ENCODE measurements at regions not wholly inside any gene's neighbourhood (a gene's known extent, or its start where the extent isn't known, plus 50 kb on each side); places are given as distances from the start of the nearest gene placed in this dataset.

- Mint-ChIP-seq H3K27ac (no peak overlapping the region), H3K4me3 (no peak overlapping the region), H3K4me1 (ENCODE audit: low read depth in 2 of 2) (no peaks in the 10 kb centered on the region), H3K9me3 (no peaks in the 10 kb centered on the region), H3K36me3 (ENCODE audit: insufficient read depth) (no peaks in the 10 kb centered on the region), H3K27me3 (peaks cover 20 to 41% of the 10 kb centered on the region in 2 donors)
- no peak for DNase-seq
- no peak for ATAC-seq (replicated peaks)
These were observed 241.3 kb upstream of the NCAM1 start for GRCh38 chr11:112719736-112720525.

DNA sequence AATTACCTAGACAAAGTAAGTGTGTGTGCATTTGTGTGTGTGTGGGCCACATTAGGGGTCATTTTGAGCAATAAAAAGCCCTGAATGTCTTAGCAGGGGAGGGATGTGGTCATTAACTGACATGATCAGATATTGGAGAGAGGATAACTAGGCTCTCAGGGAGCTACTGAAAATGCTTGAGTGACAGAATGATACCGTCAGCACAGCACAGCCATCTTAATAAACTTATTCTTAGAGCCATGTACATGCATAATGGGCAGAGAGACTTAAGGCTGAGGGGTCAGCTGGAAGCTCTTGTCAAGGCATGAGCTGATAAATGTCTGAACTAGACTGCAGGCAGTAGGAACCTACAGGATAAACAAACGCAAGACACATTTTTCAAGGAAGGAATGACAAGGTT is 239.1 kb upstream of the NCAM1 start:
- no peak for DNase-seq
- H3K27ac Mint-ChIP-seq = no peak overlapping the region
- no peaks in the 10 kb centered on the region for H3K36me3 Mint-ChIP-seq (ENCODE audit: insufficient read depth)
- ATAC-seq (replicated peaks) = no peak
- H3K27me3 Mint-ChIP-seq = peaks cover 19 to 63% of the 10 kb centered on the region in 2 donors
- no peaks in the 10 kb centered on the region for H3K9me3 Mint-ChIP-seq
- H3K4me1 Mint-ChIP-seq (ENCODE audit: low read depth in 2 of 2) = no peaks in the 10 kb centered on the region
- H3K4me3 Mint-ChIP-seq = no peak overlapping the region

DNA sequence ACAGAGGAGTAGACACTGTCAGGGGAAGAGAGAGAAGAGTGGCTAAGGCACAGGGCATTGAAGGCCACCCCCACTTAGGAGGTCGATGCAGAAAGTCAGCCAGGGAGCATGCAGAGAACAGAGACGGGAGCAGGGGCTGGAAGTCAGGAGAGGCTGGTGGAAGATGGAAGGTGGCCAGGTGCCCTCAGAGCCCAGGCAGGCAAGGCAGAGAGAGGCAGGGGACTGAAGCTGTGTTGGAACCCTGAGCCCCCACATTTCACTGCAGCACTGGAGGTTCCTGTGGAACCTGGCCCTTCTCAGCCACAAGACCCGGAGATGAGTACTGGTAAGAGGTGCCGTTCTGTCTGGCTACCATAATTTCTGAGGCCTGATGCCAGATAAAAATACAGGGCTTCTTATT is 238.3 kb upstream of the NCAM1 start:
- no peaks in the 10 kb centered on the region for H3K9me3 Mint-ChIP-seq
- DNase-seq (no peak), ATAC-seq (replicated peaks) (no peak)
- no peaks in the 10 kb centered on the region for H3K4me1 Mint-ChIP-seq (ENCODE audit: low read depth in 2 of 2)
- no peak overlapping the region for H3K4me3 Mint-ChIP-seq
- H3K27ac Mint-ChIP-seq = no peak overlapping the region
- H3K36me3 Mint-ChIP-seq (ENCODE audit: insufficient read depth) = no peaks in the 10 kb centered on the region
- peaks cover 19 to 62% of the 10 kb centered on the region in 2 donors for H3K27me3 Mint-ChIP-seq

DNA sequence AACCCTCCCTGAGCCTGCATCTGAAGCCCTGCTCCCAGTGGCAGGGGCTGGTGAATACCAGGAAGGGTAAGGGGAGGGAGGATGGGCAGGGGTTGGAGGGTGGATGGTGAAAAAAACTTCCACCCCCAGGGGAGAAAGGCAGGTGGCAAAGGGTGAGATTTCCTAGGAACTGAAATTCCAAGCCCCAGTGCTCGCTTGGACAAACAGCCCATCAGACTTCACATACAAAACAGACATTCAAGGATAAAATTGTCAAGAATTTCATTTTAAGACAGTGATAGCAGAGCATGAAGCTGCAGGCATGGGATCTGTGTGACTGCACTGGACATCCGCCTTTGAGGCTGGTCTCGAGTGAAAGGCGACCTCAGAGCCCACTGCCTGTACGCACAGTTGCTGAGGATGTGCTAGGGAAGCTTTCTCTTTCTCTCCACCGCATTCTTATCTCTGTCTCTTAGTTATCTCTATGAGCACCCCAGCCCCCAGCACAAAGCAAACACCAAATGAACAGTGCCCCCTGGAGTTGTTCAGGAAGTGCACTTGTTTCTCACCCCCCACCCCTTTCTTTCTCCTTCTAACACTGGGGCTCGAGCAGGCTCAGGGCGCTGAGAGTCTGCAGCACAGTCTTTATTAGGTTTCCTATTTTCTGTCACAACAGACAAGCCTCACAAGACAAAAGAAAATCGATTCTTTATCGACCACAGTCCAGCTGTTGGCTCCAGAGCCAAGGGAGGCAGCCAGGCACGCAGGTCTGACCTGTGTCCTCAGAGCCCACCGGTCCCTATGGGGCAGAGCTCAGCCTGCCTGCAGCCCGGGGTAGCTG is 237.3 kb upstream of the NCAM1 start:
- H3K27me3 Mint-ChIP-seq = peaks cover 19 to 62% of the 10 kb centered on the region in 2 donors
- H3K27ac Mint-ChIP-seq = no peak overlapping the region
- H3K4me3 Mint-ChIP-seq = no peak overlapping the region
- DNase-seq = no peak
- no peaks in the 10 kb centered on the region for H3K9me3 Mint-ChIP-seq
- no peak for ATAC-seq (replicated peaks)
- no peaks in the 10 kb centered on the region for H3K36me3 Mint-ChIP-seq (ENCODE audit: insufficient read depth)
- no peaks in the 10 kb centered on the region for H3K4me1 Mint-ChIP-seq (ENCODE audit: low read depth in 2 of 2)

DNA sequence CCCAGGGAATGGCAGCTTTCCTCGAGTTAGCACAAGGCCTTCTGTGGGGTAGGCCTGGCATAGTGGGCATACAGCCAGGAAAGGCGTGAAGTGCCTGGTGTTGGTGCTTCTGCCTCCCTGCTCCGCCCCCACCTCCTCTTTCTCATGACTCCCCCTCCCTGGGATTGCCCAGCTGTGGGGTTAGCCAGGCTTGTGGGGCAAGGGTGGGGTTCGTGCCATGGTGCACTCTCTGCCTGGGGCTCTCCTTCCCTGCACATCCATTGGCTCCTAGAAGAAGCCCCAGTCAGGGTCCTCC is 236.8 kb upstream of the NCAM1 start:
- Mint-ChIP-seq H3K27ac (no peak overlapping the region), H3K4me3 (no peak overlapping the region), H3K36me3 (ENCODE audit: insufficient read depth) (no peaks in the 10 kb centered on the region), H3K27me3 (peaks cover 19 to 62% of the 10 kb centered on the region in 2 donors), H3K4me1 (ENCODE audit: low read depth in 2 of 2) (no peaks in the 10 kb centered on the region), H3K9me3 (no peaks in the 10 kb centered on the region)
- no peak for DNase-seq
- no peak for ATAC-seq (replicated peaks)

DNA sequence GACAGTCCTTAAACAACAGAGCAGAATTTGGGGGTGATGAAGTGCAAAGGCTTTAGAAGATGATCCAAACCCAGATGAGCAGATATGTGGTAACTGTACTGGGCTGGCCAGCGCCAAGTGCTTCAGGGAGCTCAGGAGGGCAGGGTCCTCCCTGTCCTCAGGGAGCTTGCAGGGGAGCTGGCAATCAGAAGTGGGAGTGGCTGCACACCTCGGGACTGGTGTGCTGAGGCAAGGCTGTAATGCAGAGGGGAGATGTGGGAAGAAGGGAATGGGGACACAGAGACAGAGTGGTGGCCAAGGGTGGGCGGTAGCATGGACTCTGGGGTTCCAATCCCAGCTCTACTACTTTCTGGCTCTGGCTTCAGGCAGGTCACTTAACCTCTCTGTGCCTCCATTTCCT is 235.6 kb upstream of the NCAM1 start:
- H3K9me3 Mint-ChIP-seq = no peaks in the 10 kb centered on the region
- H3K27me3 Mint-ChIP-seq = peaks cover 19 to 60% of the 10 kb centered on the region in 2 donors
- DNase-seq (no peak), ATAC-seq (replicated peaks) (no peak)
- no peaks in the 10 kb centered on the region for H3K36me3 Mint-ChIP-seq (ENCODE audit: insufficient read depth)
- H3K4me1 Mint-ChIP-seq (ENCODE audit: low read depth in 2 of 2) = no peaks in the 10 kb centered on the region
- no peak overlapping the region for H3K27ac Mint-ChIP-seq
- H3K4me3 Mint-ChIP-seq = no peak overlapping the region

DNA sequence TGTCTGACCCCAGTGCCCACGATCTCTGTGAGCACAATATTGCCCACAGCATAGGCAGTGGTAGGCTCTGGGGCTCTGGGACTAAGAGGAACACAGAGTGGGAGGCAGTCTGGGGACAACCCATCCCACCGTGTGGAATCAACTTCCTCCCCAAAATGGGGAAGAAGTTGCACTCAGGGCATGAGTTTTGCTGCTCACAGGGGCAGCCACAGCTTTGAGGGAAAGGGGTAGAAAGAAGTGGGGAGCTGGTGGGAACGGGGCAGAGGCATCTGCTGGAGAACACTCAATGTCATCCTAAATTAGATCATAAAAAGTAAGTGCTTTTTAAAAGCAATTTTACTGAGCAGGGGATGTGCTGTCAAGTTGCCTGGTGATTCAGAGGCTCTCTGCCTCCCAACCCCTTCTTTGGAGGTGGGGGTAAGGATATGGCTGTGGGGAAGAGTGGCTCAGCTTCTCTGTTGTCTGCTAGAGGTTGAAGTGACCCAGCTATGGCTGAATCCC is 233.8 kb upstream of the NCAM1 start:
- H3K27me3 Mint-ChIP-seq = peaks cover 6 to 49% of the 10 kb centered on the region in 2 donors
- H3K36me3 Mint-ChIP-seq (ENCODE audit: insufficient read depth) = no peaks in the 10 kb centered on the region
- ATAC-seq (replicated peaks) (no peak), DNase-seq (no peak)
- H3K4me1 Mint-ChIP-seq (ENCODE audit: low read depth in 2 of 2) = no peaks in the 10 kb centered on the region
- H3K9me3 Mint-ChIP-seq = no peaks in the 10 kb centered on the region
- no peak overlapping the region for H3K4me3 Mint-ChIP-seq
- H3K27ac Mint-ChIP-seq = no peak overlapping the region

DNA sequence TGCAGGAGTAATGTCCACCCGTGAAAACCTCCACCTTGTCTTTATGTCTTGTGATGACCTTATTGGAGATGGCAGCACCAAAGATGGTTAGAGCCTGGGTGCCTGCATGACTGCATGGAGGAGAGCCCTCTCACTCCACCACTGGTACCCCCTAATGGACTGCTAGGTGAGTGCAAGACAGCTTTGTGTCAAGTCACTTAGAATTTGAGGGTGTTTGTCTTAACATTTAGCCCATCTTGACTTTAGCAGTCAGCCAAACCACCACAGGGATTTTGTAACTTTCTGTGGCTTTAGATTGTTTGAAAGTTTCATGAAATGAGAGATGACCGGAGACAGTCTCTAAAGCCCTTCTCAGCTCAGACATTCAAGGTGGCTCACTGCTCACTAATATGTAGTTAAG is 232.9 kb upstream of the NCAM1 start:
- ATAC-seq (replicated peaks) (no peak), DNase-seq (no peak)
- Mint-ChIP-seq H3K27ac (no peak overlapping the region), H3K36me3 (ENCODE audit: insufficient read depth) (no peaks in the 10 kb centered on the region), H3K27me3 (peaks cover 10 to 41% of the 10 kb centered on the region in 2 donors), H3K4me1 (ENCODE audit: low read depth in 2 of 2) (no peaks in the 10 kb centered on the region), H3K4me3 (no peak overlapping the region), H3K9me3 (no peaks in the 10 kb centered on the region)

- no peak for ATAC-seq (replicated peaks)
- no peaks in the 10 kb centered on the region for H3K4me1 Mint-ChIP-seq (ENCODE audit: low read depth in 2 of 2)
- H3K36me3 Mint-ChIP-seq (ENCODE audit: insufficient read depth) = no peaks in the 10 kb centered on the region
- no peaks in the 10 kb centered on the region for H3K9me3 Mint-ChIP-seq
- no peak for DNase-seq
- H3K27me3 Mint-ChIP-seq = peaks cover 10 to 39% of the 10 kb centered on the region in 2 donors
- no peak overlapping the region for H3K4me3 Mint-ChIP-seq
- no peak overlapping the region for H3K27ac Mint-ChIP-seq
These were observed 232.5 kb upstream of the NCAM1 start for GRCh38 chr11:112728716-112729115.

DNA sequence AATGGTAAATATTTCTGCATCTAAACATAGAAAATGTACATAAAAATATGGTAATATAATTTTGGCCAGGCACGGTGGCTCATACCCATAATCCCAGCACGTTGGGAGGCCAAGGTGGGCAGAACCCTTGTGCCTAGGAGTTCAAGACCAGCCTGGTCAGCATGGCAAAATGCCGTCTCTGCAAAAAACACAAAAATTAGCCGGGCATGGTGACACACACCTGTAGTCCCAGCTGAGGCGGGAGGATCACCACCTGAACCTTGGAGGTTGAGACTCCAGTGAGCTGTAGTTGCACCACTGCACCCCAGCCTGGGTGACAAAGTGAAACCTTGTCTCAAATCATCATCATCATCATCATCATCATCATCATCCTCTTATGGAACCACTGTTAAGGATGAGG is 230.6 kb upstream of the NCAM1 start:
- DNase-seq = no peak
- peaks cover 17 to 37% of the 10 kb centered on the region in 2 donors for H3K27me3 Mint-ChIP-seq
- H3K36me3 Mint-ChIP-seq (ENCODE audit: insufficient read depth) = no peaks in the 10 kb centered on the region
- no peak overlapping the region for H3K27ac Mint-ChIP-seq
- H3K9me3 Mint-ChIP-seq = no peaks in the 10 kb centered on the region
- ATAC-seq (replicated peaks) = no peak
- no peak overlapping the region for H3K4me3 Mint-ChIP-seq
- no peaks in the 10 kb centered on the region for H3K4me1 Mint-ChIP-seq (ENCODE audit: low read depth in 2 of 2)

GRCh38 chr11:112731538-112731937 is 229.7 kb upstream of the NCAM1 start:
- Mint-ChIP-seq H3K4me3 (no peak overlapping the region), H3K27me3 (peaks cover 18 to 34% of the 10 kb centered on the region in 2 donors), H3K9me3 (no peaks in the 10 kb centered on the region), H3K4me1 (ENCODE audit: low read depth in 2 of 2) (no peaks in the 10 kb centered on the region), H3K36me3 (ENCODE audit: insufficient read depth) (no peaks in the 10 kb centered on the region), H3K27ac (no peak overlapping the region)
- ATAC-seq (replicated peaks) (no peak), DNase-seq (no peak)

- Mint-ChIP-seq H3K27ac (no peak overlapping the region), H3K36me3 (ENCODE audit: insufficient read depth) (no peaks in the 10 kb centered on the region), H3K4me1 (ENCODE audit: low read depth in 2 of 2) (no peaks in the 10 kb centered on the region), H3K4me3 (no peak overlapping the region), H3K9me3 (no peaks in the 10 kb centered on the region), H3K27me3 (peaks cover 23 to 32% of the 10 kb centered on the region in 2 donors)
- ATAC-seq (replicated peaks) = no peak
- DNase-seq = no peak
These were observed 229.2 kb upstream of the NCAM1 start for GRCh38 chr11:112732031-112732430.

DNA sequence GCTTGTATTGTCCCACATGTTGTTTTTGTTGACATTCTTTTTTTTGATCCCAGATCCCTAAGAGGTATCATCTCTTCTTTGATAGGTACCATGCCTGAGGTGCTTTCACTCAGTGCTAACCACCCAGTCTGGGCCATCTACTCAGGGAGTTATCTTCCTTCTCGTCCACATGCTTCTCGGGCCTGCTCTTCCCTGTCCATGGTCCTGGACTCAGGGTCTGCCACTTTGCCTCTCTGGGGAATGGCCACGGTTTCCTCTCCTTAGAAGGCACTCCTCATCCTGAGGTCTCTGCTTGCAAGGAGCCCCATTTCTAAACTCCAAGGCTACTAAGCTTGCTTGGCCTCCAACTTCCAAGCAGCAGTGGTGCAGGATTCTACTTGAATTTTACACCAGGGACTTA is 227.0 kb upstream of the NCAM1 start:
- Mint-ChIP-seq H3K4me3 (no peak overlapping the region), H3K36me3 (ENCODE audit: insufficient read depth) (no peaks in the 10 kb centered on the region), H3K27me3 (peaks cover 29 to 37% of the 10 kb centered on the region in 2 donors), H3K9me3 (no peaks in the 10 kb centered on the region), H3K4me1 (ENCODE audit: low read depth in 2 of 2) (no peaks in the 10 kb centered on the region), H3K27ac (no peak overlapping the region)
- no peak for ATAC-seq (replicated peaks)
- no peak for DNase-seq

DNA sequence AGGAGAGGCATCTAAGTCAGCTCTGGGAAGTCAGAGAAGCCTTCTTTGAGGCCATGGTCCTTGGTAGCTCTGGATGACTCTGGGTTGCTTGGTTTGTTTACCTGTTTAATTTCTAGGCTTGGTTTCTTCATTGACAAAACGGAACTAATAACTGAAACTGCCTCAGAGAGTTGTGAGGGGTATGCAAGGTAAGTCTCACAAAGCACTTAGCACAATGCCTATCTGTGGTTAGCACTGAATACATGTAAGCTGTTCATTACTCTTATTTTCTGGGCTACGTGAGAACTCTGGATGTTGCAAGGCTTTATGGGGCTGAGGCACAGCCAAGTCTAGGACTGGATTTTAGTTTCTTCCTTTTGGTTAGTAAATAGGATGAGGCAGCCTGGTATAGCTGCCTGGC is 225.8 kb upstream of the NCAM1 start:
- DNase-seq (no peak), ATAC-seq (replicated peaks) (no peak)
- Mint-ChIP-seq H3K27me3 (peaks cover 29 to 37% of the 10 kb centered on the region in 2 donors), H3K27ac (no peak overlapping the region), H3K36me3 (ENCODE audit: insufficient read depth) (no peaks in the 10 kb centered on the region), H3K4me3 (no peak overlapping the region), H3K4me1 (ENCODE audit: low read depth in 2 of 2) (no peaks in the 10 kb centered on the region), H3K9me3 (no peaks in the 10 kb centered on the region)
